Right renal cortex interstitium (tissue), 3 donors: ENCODE measurements at regions not wholly inside any gene's neighbourhood (a gene's known extent, or its start where the extent isn't known, plus 50 kb on each side); places are given as distances from the start of the nearest gene placed in this dataset.

ENCODE experiments used
- DNase-seq, 3 donors: peaks; one replicate each; pipeline ENCODE4 v3.0.0-alpha.2; 2013; ENCODE audit warnings: low read depth in 3 of 3, low spot score in 2 of 3

DNA sequence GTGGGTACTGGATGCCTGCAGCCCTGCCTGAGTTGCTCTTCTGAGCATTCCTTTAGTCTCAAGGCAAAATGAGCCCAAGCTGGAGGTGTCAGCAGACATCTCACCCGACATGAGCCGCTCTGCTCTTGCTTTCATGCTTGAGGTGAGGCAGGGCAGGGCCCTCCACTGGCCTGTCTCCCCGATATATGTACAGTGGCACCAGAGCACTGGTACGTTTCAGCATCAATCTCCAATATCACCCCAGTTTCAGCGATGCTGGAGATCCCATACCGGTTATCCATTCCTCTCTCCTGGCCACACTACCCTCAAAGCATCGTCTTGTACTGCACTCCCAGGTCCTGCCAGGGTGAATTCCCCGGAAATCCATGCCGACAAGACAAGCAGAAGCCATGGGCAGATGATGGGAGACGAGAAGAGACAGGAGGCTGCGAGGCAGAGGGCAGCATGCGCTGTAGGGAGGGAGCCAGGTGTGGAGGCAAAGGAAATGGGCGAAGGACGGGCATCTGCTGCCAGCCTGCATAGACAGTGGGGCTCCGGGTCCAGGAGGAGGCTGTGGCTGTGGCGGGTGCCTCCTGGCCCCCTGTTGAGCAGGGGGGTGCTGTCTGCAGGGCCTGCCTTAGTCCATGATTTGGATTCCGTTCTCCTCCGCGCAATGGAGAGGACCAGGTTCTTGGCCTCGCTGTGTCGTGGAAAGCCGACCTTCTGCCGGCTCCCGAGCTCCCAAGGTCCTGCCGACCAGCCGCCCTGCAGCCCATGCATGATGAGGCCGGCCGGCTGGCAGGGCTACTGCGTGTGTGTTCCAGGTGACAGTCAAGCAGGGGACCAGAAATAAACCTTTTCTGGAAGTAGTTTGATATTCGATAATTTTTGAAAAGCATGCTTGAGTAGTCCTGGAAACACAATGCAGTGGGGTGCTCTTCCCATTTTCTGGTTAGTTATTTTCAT, 152.2 kb upstream of the IRX2 start:
- no peak for DNase-seq

- no peak for DNase-seq
Observed at GRCh38 chr5:2902742-2903297, 151.3 kb upstream of the IRX2 start.

DNA sequence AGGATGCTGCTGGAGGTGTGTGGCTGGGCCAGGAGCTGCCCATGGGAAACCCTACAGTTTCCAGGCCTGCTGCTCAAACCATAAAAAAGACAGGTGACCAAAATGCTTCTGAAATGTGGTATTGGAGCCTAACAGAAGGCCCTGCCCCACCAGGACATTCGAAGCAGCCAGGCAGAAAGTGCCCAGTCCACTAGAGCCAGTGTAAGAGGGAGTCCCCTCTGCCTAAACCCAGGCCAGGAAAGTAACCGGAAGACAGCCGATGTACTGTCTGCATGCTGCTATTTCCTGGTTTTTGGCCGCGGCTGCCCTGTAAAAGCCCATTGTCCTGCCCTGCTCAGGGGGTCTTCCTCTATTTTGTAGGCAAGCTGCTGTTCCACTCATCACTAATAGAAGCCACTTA, 150.7 kb upstream of the IRX2 start:
- no peak for DNase-seq

- DNase-seq: no peak
Observed at GRCh38 chr5:2901511-2901910, 150.0 kb upstream of the IRX2 start.

DNA sequence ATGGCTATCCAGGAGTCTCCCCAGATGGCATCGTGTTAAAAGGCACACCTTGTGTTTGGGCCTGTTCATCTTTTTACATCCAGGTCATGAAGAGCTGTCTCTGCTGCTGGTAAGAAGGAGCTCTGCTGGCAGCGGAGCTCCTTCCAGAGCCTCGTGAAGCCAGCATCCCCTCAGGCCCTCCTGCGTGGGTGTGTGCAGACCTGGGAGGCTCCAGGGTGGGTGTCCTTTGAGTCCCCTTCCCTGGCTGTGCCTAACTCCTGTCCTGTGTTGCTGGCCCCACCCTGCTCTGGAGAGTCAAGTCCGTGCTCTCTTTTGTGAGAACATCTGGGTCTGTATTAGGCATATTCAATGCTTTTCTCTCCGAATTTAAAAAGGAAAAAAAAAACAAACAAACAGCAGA, 149.6 kb upstream of the IRX2 start:
- DNase-seq: no peak

- DNase-seq: no peak
Observed at GRCh38 chr5:2900360-2900759, 148.9 kb upstream of the IRX2 start.

DNA sequence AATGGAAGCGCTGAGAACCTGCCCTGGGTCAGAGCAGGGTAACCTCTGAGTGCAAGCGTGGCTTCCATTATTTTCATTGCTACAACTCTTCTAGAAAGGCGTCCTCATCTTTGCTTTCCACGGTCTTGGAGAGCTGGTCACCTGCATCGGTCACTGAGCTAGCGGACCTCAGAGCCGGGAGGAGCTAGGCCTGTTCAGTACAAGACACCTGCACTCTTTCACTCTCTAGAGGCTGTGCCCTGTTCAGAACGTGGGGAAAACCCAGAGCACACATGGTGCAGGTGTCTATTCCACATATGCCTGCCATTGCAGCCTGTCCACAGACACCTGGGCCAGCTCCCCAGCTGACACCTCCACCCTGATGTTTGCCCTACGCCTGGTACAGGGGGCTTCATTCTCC, 147.8 kb upstream of the IRX2 start:
- no peak for DNase-seq

- no peak for DNase-seq
Observed at GRCh38 chr5:2898661-2899060, 147.2 kb upstream of the IRX2 start.

DNA sequence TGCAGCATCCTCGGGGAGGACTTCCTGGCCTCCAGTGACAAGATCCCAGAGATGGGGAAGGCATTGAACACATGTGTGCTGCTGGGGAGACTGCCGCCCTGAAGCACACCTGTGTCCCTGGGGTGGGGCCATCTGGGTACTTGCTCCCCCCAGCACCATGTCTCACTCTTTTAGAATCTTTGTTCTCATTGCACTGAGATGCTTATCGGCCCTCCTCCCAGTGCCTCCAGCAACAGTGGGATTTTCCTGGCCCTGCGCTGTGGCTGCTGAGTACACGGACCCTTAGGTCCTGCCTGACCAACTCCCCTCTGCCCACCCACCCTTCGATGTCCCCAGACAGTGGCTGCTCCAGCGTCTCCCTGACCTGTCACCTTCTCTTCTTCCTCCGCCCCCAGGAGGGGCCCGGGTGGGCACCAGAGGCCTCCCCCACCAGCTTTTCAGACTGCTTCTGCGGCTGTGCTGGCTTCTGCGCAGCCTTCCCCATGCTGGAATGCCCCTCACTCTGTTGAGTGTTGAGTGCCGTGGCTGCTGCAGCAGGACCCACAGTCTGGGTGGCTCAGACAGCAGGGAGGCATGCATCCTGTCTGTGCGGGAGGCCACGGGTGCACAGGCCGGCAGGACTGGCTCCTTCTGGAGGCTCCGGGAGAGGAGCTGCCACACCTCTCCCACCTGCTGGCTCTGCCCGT, 145.9 kb upstream of the IRX2 start:
- no peak for DNase-seq

DNA sequence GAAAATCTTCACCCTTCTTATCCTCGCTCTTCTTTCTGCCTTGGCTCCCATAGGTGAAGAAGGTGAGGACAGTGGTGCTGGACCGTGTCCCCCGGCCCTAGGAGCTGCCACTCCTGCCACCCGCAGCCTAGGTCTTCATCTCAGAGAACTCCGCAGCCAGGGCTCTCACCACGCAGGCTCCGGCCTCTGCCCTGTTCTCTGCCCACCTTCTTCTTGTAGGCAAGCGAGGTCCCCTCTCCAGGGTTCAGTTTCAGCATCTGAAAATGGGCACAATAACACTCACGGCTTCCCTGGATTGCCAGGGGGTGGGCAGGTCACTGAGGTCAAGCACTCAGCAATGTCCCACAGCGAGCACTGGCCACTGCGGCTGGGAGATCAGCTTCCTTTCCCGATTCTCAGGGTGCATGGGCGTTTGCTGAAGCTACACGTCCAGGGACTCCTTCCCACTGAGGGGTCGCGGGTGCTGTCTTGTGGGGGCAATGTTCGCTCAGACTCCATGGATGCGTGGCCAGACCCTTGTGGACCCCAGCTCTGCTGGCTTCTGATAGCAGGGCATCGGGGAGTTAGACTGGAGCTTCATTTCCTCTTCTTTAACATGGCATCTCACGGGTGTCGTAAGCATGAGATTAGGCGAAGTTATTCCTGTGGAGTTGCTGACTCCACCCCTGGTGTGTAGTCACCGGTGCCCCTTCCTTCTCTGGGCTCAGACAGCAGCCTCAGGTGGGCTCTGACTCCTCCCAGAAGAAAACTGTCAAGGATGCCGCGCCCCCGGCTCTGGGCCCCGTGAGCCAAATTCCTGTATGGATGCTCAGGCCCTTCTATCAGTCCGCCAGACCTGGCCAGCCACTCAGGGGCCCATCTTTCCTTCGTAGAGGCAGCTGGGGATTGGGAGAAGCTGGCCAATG, 145.1 kb upstream of the IRX2 start:
- no peak for DNase-seq

- no peak for DNase-seq
Observed at GRCh38 chr5:2895876-2896275, 144.4 kb upstream of the IRX2 start.

GRCh38 chr5:2895196-2895595, 143.7 kb upstream of the IRX2 start:
- DNase-seq: no peak

DNA sequence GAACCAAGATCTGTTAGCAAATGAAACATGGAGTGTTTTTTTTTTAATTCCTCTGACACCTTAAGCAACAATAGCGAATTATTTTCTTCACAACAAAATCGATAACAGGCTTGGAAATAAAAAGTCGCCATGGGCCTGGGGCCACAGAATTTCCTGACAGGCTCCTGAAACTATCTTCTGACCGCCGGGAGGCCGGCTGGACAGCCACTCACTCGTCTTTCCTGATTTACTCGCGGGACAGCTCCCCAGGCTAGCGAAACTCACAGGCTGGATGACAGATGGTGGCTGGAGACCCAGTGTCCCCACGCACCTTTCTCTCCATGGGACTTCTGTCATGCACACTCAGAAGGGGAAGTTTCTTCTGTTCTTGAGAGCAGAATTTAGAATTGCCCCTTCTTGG, 143.3 kb upstream of the IRX2 start:
- no peak for DNase-seq

GRCh38 chr5:2894316-2894715, 142.8 kb upstream of the IRX2 start:
- no peak for DNase-seq

DNA sequence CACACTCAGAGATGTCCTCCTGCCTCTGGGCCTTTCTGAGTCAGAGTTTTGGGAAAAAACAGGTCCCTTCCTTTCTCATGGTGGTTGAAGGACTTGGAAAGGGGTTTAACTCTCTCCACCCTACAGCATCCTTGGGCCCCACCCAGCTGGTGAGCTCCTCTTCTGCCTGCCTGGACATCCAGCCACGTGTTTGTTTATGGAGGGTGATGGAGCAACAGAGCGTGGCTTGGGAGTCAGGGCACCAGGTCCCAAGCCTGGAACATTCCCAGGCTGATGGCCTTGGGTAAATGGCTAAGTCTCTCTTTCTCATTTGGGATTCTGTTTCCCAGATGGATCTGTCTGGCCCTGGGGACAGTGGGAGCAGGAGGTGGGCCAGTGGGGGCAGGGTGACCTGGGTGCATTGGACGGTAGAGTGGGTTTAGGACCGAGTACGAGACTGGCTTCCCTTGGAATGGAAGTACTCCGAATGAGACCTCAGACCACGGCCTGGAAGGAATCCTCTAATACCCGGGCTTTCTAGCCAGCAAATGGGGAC, 141.1 kb upstream of the IRX2 start:
- DNase-seq: no peak

- DNase-seq: no peak
Observed at GRCh38 chr5:2891781-2892180, 140.3 kb upstream of the IRX2 start.

DNA sequence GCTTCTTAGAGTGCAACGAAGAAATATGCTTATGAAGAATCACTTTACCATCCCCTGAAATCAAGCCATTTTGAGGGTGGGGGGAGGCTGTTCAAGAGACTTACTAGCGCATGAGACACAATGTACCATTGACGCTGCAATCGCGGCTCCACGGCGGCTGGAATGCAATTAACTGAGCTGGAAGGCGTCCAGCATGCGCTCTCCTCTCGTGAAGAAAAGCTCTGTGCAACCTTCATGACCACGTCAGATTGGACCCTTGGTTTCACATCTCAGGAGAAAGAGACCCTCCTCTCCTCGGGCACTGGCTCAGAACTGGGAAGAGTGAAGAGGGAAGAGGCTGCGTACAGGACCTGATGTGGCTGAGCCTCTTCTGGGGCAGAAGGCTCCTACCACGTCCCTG, 138.5 kb upstream of the IRX2 start:
- no peak for DNase-seq

GRCh38 chr5:2888520-2889060, 137.1 kb upstream of the IRX2 start:
- DNase-seq: no peak

- DNase-seq: no peak
Observed at GRCh38 chr5:2887481-2888348, 136.2 kb upstream of the IRX2 start.
